Esophagus squamous epithelium (tissue), 4 donors: ENCODE measurements at regions not wholly inside any gene's neighbourhood (a gene's known extent, or its start where the extent isn't known, plus 50 kb on each side); places are given as distances from the start of the nearest gene placed in this dataset.

Source experiments
- CTCF ChIP-seq, 6 experiments: fragments of 450-650 bp in 4 of 6; fragments of 200-600 bp in 2 of 6; sonication (generic) in 2 of 6; IDR thresholded peaks; one replicate each; pipeline ENCODE4 v1.5.1; 2016 to 2019; ENCODE audit warnings: antibody characterized with exemption in 6 of 6, mild to moderate bottlenecking in 4 of 6, moderate library complexity in 4 of 6
- POLR2A ChIP-seq, 4 donors: fragments of 450-650 bp; IDR thresholded peaks; one replicate each; pipeline ENCODE4 v1.6.1; 2017; ENCODE audit warnings: antibody characterized with exemption in 4 of 4, mild to moderate bottlenecking in 4 of 4, moderate library complexity in 3 of 4

- TF ChIP-seq POLR2A (IDR thresholded peaks at IDR 0.05) (no peak), CTCF (IDR thresholded peaks at IDR 0.05) (no peak)
These were observed 1606.2 kb upstream of the NUDT12 start for GRCh38 chr5:105168806-105169205.
